MCF 10A (cell line): ENCODE measurements at regions not wholly inside any gene's neighbourhood (a gene's known extent, or its start where the extent isn't known, plus 50 kb on each side); places are given as distances from the start of the nearest gene placed in this dataset.

ENCODE experiments used
- BruUV-seq: library from RNA; stranded (reverse); fragments of 400-500 nt; replicated peaks from 2 replicates; lab custom pipeline; 2021; lab: Mats Ljungman, UMichigan
- CTCF ChIA-PET: fragments of 300-600 bp; sonication (Branson Sonifier 250); formaldehyde crosslinking; extraction: SDS; loops from one replicate; lab custom pipeline; 2021; ENCODE audit warnings: antibody characterized with exemption, inconsistent platforms; lab: Yijun Ruan, JAX
- POLR2A ChIA-PET: fragments of 300-600, 350-650 bp; sonication (Branson Sonifier 250); formaldehyde crosslinking; extraction: SDS; loops from one replicate; lab custom pipeline; 2020; ENCODE audit warnings: antibody characterized with exemption, inconsistent platforms; lab: Yijun Ruan, JAX
- DNase-seq: peaks from one replicate; pipeline ENCODE4 v3.0.0-alpha.2; 2018; ENCODE audit not compliant: unreplicated experiment
- H3K27ac Mint-ChIP-seq: one replicate; pipeline ENCODE4 v1.8.0; 2022; ENCODE audit warnings: mild to moderate bottlenecking, low read depth, mixed read lengths; ENCODE audit not compliant: unreplicated experiment
- H3K27me3 Mint-ChIP-seq: one replicate; pipeline ENCODE4 v1.8.0; 2022; ENCODE audit warnings: mixed read lengths; ENCODE audit not compliant: insufficient read depth, unreplicated experiment
- H3K36me3 Mint-ChIP-seq: one replicate; pipeline ENCODE4 v1.8.0; 2022; ENCODE audit warnings: mild to moderate bottlenecking, moderate library complexity, mixed read lengths; ENCODE audit not compliant: insufficient read depth, unreplicated experiment
- H3K4me1 Mint-ChIP-seq: one replicate; pipeline ENCODE4 v1.8.0; 2022; ENCODE audit warnings: mixed read lengths; ENCODE audit not compliant: insufficient read depth, unreplicated experiment
- H3K4me3 Mint-ChIP-seq: one replicate; pipeline ENCODE4 v1.8.0; 2022; ENCODE audit warnings: mild to moderate bottlenecking, moderate library complexity, mixed read lengths; ENCODE audit not compliant: unreplicated experiment
- H3K9me3 Mint-ChIP-seq: one replicate; pipeline ENCODE4 v1.8.0; 2022; ENCODE audit warnings: mixed read lengths; ENCODE audit not compliant: unreplicated experiment
- intact Hi-C: fragments of 100-400 bp; cut with micrococcal nuclease; formaldehyde crosslinking; loops from 2 replicates; pipeline ENCODE4 v1.14.1; 2022
- TF ChIP-seq, protein P1 (sequence below): fragments of 200-600 bp; IDR thresholded peaks from one replicate; pipeline ENCODE4 v1.8.0; 2022; ENCODE audit warnings: antibody characterized with exemption, mild to moderate bottlenecking; ENCODE audit not compliant: unreplicated experiment

- Mint-ChIP-seq H3K36me3 (no peaks in the 10 kb centered on the region), H3K27me3 (no peaks in the 10 kb centered on the region), H3K9me3 (no peaks in the 10 kb centered on the region), H3K4me3 (no peak overlapping the region), H3K4me1 (peaks cover 10% of the 10 kb centered on the region), H3K27ac (no peak overlapping the region)
- no TSS peak for BruUV-seq
- intact Hi-C loops = no loop called here
- CTCF ChIA-PET = interaction anchor here (1.3 kb wide), 1 partner anchor 395 kb away, joined by 3 read pairs; no protein-coding TSS in a partner anchor
- peak; percentile 65 for DNase-seq
- TF ChIP-seq, protein P1, sequence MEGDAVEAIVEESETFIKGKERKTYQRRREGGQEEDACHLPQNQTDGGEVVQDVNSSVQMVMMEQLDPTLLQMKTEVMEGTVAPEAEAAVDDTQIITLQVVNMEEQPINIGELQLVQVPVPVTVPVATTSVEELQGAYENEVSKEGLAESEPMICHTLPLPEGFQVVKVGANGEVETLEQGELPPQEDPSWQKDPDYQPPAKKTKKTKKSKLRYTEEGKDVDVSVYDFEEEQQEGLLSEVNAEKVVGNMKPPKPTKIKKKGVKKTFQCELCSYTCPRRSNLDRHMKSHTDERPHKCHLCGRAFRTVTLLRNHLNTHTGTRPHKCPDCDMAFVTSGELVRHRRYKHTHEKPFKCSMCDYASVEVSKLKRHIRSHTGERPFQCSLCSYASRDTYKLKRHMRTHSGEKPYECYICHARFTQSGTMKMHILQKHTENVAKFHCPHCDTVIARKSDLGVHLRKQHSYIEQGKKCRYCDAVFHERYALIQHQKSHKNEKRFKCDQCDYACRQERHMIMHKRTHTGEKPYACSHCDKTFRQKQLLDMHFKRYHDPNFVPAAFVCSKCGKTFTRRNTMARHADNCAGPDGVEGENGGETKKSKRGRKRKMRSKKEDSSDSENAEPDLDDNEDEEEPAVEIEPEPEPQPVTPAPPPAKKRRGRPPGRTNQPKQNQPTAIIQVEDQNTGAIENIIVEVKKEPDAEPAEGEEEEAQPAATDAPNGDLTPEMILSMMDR = no peak
- POLR2A ChIA-PET = no interaction called here
These were observed 115.5 kb upstream of the ZNF438 start for GRCh38 chr10:31147210-31147608.

DNA sequence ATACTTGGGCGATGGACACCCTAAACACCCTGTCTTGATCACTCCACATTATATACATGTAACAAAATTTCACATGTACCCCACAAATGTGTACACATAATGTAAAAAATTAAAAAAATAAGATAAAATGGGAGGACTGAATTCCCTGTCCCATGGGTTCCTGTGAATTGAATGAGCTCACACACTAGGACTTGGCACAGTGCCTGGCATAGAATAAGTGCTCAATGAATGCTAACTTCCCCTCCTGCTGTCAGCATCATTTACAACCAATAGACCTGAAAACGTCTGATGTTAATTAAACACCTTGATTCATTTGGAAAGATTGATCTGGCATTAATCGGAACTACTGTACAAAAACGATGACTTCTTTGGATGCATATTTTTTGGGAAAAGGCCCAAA, 117.3 kb upstream of the ZNF438 start:
- intact Hi-C loops = no loop called here
- H3K27me3 Mint-ChIP-seq = no peaks in the 10 kb centered on the region
- TF ChIP-seq, protein P1 = no peak
- no peaks in the 10 kb centered on the region for H3K36me3 Mint-ChIP-seq
- H3K27ac Mint-ChIP-seq = no peak overlapping the region
- ChIA-PET CTCF (no interaction called here), POLR2A (no interaction called here)
- DNase-seq = peak; percentile 30
- H3K9me3 Mint-ChIP-seq = peaks cover 3% of the 10 kb centered on the region
- H3K4me3 Mint-ChIP-seq = no peak overlapping the region
- peaks cover 10% of the 10 kb centered on the region for H3K4me1 Mint-ChIP-seq
- BruUV-seq = no TSS peak

DNA sequence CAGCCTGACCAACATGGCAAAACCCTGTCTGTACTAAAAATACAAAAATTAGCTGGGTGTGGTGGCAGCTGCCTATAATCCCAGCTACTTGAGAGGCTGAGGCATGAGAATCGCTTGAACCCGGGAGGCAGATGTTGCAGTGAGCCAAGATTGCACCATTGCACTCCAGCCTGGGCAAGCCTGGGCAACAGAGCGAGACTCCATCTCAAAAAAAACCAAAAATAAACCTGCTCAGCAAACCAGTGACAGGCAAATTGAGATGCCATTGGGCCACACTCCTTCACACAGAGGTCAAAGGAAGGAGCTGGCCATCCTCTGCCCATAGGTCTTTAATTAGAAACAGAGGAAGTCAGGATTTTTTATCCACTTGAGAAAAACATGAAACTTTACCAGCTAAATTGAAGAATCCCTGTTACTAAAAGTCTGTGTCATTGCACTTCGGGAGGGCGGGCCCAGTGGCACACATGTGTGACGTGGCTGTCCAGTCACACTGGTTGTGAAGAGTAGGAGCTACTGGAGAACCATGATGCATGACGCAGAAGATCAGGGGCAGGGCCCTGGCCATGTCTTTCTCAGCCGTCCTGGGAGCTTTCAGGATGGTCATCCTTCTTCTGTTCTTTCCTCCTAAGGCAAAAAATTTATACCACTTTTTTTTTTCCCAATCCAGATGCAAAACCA, 118.3 kb upstream of the ZNF438 start:
- Mint-ChIP-seq H3K4me3 (no peak overlapping the region), H3K4me1 (peaks cover 10% of the 10 kb centered on the region), H3K27me3 (no peaks in the 10 kb centered on the region), H3K9me3 (peaks cover 7% of the 10 kb centered on the region), H3K27ac (no peak overlapping the region), H3K36me3 (no peaks in the 10 kb centered on the region)
- POLR2A ChIA-PET = interaction anchor here (0.6 kb wide), 1 partner anchor 852 kb away, joined by 3 read pairs; no protein-coding TSS in a partner anchor
- CTCF ChIA-PET = interaction anchor here (0.6 kb wide), 1 partner anchor 401 kb away, joined by 3 read pairs; no protein-coding TSS in a partner anchor
- intact Hi-C loops = no loop called here
- DNase-seq = no peak
- TF ChIP-seq, protein P1 = no peak
- no TSS peak for BruUV-seq

- peaks cover 10% of the 10 kb centered on the region for H3K4me1 Mint-ChIP-seq
- no peak overlapping the region for H3K4me3 Mint-ChIP-seq
- CTCF ChIA-PET = no interaction called here
- TF ChIP-seq, protein P1 = no peak
- no peaks in the 10 kb centered on the region for H3K36me3 Mint-ChIP-seq
- peaks cover 7% of the 10 kb centered on the region for H3K9me3 Mint-ChIP-seq
- BruUV-seq = no TSS peak
- POLR2A ChIA-PET = no interaction called here
- H3K27me3 Mint-ChIP-seq = no peaks in the 10 kb centered on the region
- intact Hi-C loops = no loop called here
- no peak overlapping the region for H3K27ac Mint-ChIP-seq
- no peak for DNase-seq
These were observed 119.6 kb upstream of the ZNF438 start for GRCh38 chr10:31151301-31151700.
